ENCODE measurements at regions not wholly inside any gene's neighbourhood (a gene's known extent, or its start where the extent isn't known, plus 50 kb on each side); places are given as distances from the start of the nearest gene placed in this dataset.

DNA sequence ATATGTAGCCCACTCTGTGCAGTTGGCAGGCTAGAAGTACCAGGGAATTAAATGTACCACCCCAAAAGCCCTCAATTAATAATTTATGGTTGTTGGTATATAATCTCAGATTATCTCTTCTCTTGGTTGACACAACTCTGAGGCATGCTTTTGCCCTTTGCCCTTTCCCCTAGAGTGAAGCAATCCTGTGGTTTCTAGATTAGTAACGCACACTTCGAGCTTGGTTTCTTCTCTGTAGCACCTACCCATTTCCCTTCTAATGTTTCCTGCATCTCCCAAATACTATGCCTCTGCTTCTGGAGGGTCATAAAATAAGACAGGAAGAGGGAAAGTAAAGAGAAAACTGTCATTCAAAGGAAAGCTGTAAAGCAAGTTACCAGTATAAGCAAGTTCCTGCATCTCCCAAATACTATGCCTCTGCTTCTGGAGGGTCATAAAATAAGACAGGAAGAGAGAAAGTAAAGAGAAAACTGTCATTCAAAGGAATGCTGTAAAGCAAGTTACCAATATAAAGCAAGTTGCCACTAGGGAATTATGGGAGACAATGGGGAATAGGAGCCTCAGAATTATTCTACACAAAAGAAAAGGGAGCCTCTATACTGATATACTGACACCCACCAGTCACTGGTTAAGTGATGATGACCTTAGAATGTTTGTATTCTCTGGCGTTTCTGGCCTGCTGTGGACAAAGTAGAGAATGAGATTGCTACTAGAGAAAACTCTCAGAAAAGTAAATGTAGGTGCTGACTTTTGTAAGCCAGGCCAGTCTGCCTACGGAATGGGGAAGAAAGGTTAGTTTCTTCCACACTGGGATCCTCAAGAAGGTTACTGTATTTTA lies 862.6 kb upstream of the MAN1A1 start (continued):
- TF ChIP-seq ZNF446 (CRISPR knock-in tag; IDR thresholded peaks at IDR 0.05) (no peak), ZNF703 (CRISPR knock-in tag; IDR thresholded peaks at IDR 0.05; ENCODE audit: borderline replicate concordance) (no peak), ZNF142 (CRISPR knock-in tag; IDR thresholded peaks at IDR 0.05) (no peak), ZNF33A (CRISPR knock-in tag; IDR thresholded peaks at IDR 0.05; ENCODE audit: borderline replicate concordance) (no peak), SKIL (CRISPR knock-in tag; IDR thresholded peaks at IDR 0.05; ENCODE audit: borderline replicate concordance) (no peak)
- TF ChIP-seq, protein P1, sequence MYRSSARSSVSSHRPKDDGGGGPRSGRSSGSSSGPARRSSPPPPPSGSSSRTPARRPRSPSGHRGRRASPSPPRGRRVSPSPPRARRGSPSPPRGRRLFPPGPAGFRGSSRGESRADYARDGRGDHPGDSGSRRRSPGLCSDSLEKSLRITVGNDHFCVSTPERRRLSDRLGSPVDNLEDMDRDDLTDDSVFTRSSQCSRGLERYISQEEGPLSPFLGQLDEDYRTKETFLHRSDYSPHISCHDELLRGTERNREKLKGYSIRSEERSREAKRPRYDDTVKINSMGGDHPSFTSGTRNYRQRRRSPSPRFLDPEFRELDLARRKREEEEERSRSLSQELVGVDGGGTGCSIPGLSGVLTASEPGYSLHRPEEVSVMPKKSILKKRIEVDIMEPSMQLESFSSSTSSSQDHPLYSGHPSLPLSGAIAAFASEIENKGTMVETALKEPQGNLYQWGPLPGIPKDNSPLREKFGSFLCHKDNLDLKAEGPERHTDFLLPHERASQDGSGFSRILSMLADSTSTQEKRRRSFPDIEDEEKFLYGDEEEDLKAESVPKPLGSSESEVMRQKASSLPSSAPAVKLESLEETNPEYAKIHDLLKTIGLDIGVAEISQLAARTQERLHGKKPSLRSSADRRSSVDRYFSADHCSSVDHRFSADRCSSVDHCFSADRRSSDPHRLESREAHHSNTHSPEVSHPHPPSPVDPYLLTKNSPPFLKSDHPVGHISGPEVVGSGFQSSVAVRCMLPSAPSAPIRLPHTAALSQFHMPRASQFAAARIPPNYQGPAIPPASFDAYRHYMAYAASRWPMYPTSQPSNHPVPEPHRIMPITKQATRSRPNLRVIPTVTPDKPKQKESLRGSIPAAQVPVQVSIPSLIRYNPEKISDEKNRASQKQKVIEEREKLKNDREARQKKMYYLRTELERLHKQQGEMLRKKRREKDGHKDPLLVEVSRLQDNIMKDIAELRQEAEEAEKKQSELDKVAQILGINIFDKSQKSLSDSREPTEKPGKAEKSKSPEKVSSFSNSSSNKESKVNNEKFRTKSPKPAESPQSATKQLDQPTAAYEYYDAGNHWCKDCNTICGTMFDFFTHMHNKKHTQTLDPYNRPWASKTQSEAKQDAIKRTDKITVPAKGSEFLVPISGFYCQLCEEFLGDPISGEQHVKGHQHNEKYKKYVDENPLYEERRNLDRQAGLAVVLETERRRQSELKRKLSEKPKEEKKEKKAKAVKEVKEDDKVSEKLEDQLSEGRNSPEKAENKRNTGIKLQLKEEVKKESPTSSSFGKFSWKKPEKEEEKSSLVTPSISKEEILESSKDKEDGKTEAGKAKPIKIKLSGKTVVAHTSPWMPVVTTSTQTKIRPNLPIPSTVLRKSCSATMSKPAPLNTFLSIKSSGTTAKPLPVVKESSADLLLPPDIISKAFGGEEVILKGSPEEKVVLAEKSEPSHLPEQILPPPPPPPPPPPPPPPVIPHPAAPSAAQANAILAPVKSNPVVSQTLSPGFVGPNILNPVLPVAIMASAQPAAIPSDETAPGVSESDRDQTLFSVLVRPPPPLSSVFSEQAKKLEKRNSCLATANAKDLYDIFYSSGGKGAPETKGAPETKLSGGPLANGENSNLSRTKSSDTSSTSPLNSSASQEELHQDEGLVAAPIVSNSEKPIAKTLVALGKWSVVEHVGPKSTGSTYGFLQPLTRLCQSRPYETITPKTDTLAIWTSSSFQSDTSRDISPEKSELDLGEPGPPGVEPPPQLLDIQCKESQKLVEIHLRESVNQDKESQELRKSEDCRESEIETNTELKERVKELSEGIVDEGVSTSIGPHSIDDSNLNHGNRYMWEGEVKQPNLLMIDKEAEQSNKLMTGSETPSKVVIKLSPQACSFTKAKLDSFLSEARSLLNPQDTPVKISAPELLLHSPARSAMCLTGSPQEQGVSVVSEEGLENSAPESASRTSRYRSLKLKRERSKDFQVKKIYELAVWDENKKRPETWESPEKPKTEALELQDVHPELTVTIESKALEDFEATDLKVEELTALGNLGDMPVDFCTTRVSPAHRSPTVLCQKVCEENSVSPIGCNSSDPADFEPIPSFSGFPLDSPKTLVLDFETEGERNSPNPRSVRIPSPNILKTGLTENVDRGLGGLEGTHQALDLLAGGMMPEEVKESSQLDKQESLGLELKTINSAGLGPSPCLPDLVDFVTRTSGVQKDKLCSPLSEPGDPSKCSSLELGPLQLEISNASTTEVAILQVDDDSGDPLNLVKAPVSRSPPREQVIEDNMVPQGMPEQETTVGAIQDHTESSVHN (CRISPR knock-in tag; IDR thresholded peaks at IDR 0.05), result no peak
